Sigmoid colon (tissue), 6 donors: ENCODE measurements at regions not wholly inside any gene's neighbourhood (a gene's known extent, or its start where the extent isn't known, plus 50 kb on each side); places are given as distances from the start of the nearest gene placed in this dataset.

Experiments used
- DNase-seq: peaks from one replicate; pipeline ENCODE4 v3.0.0-alpha.2; 2019
- H3K27ac ChIP-seq, 4 donors: fragments of 200-600 bp; sonication (generic); one replicate each; pipeline ENCODE4 v1.5.1; 2016 to 2019; ENCODE audit warnings: mild to moderate bottlenecking in 1 of 4
- H3K27me3 ChIP-seq, 3 donors: fragments of 200-600 bp; sonication (generic); one replicate each; pipeline ENCODE4 v1.5.1; 2019; ENCODE audit warnings: mild to moderate bottlenecking in 1 of 3
- H3K36me3 ChIP-seq, 4 donors: fragments of 200-600 bp; sonication (generic); one replicate each; pipeline ENCODE4 v1.5.1; 2016 to 2019
- H3K4me1 ChIP-seq, 4 donors: fragments of 200-600 bp; sonication (generic); one replicate each; pipeline ENCODE4 v1.5.1; 2017 to 2019
- H3K4me3 ChIP-seq, 4 donors: fragments of 200-600 bp; sonication (generic); one replicate each; pipeline ENCODE4 v1.5.1; 2017 to 2019; ENCODE audit warnings: mild to moderate bottlenecking in 2 of 4, moderate library complexity in 1 of 4
- H3K9me3 ChIP-seq, 4 donors: fragments of 200-600 bp in 3 of 4; sonication (generic) in 3 of 4; one replicate each; pipeline versions ENCODE4 v1.5.1 to v1.6.1; 2013 to 2019
- CTCF ChIP-seq, 4 experiments: fragments of 450-650 bp in 3 of 4; fragments of 200-600 bp in 1 of 4; IDR thresholded peaks; one replicate each; pipeline ENCODE4 v1.5.1; 2016 to 2019; ENCODE audit warnings: antibody characterized with exemption in 4 of 4, mild to moderate bottlenecking in 3 of 4, moderate library complexity in 2 of 4
- EP300 ChIP-seq, 4 donors: sonication (generic); formaldehyde crosslinking; IDR thresholded peaks; one replicate each; pipeline ENCODE4 v1.6.1; 2017; ENCODE audit warnings: antibody characterized with exemption in 4 of 4
- POLR2A ChIP-seq, 2 donors: fragments of 450-650 bp; IDR thresholded peaks; one replicate each; pipeline ENCODE4 v1.6.1; 2016; ENCODE audit warnings: antibody characterized with exemption in 2 of 2, mild to moderate bottlenecking in 2 of 2, moderate library complexity in 2 of 2
- POLR2AphosphoS5 ChIP-seq, 4 donors: sonication (generic); formaldehyde crosslinking; IDR thresholded peaks; one replicate each; pipeline ENCODE4 v1.6.1; 2017; ENCODE audit warnings: antibody characterized with exemption in 4 of 4
- WGBS, 2 donors: extraction: QIAGEN DNeasy Blood & Tissue Kit; methylation state at CpG; one replicate each; pipeline ENCODE4 v1.1.7; 2013; 5-methylcytosine and 5-hydroxymethylcytosine counted together
- intact Hi-C: fragments of 100-400 bp; cut with DNase I; formaldehyde crosslinking; loops from one replicate; pipeline ENCODE4 v1.15.1; 2023
- donor health status: healthy with polysubstance abuse.
- donor health status: healthy.

- H3K4me1 ChIP-seq, result peaks cover 0 to 31% (median 29%) of the 10 kb centered on the region in 4 donors
- H3K36me3 ChIP-seq, result no peaks in the 10 kb centered on the region
- H3K4me3 ChIP-seq, result no peak overlapping the region
- H3K9me3 ChIP-seq, result no peaks in the 10 kb centered on the region
- TF ChIP-seq POLR2A (IDR thresholded peaks at IDR 0.05), result no peak
- TF ChIP-seq EP300 (IDR thresholded peaks at IDR 0.05), result no peak
- TF ChIP-seq POLR2AphosphoS5 (IDR thresholded peaks at IDR 0.05), result no peak
- TF ChIP-seq CTCF (IDR thresholded peaks at IDR 0.05), result no peak
- intact Hi-C loops, result no loop called here
- H3K27ac ChIP-seq, result no peak overlapping the region
- DNase-seq, result no peak
- no peaks in the 10 kb centered on the region for H3K27me3 ChIP-seq
- WGBS, 2 donors, result 94% methylated on average over 20 of the region's 20 CpGs
Measured at GRCh38 chr16:85526185-85526974, 86.7 kb upstream of the GSE1 start.

GRCh38 chr16:85527042-85527766 is 85.9 kb upstream of the GSE1 start:
- no peaks in the 10 kb centered on the region for H3K9me3 ChIP-seq
- H3K27me3 ChIP-seq, result no peaks in the 10 kb centered on the region
- no peak for TF ChIP-seq POLR2A (IDR thresholded peaks at IDR 0.05)
- no peak for TF ChIP-seq POLR2AphosphoS5 (IDR thresholded peaks at IDR 0.05)
- no peak for TF ChIP-seq EP300 (IDR thresholded peaks at IDR 0.05)
- no peak for TF ChIP-seq CTCF (IDR thresholded peaks at IDR 0.05)
- H3K4me1 ChIP-seq, result peaks cover 0 to 23% (median 21%) of the 10 kb centered on the region in 4 donors
- no peaks in the 10 kb centered on the region for H3K36me3 ChIP-seq
- H3K4me3 ChIP-seq, result no peak overlapping the region
- no peak for DNase-seq
- H3K27ac ChIP-seq, result no peak overlapping the region
- 89 to 91% methylated on average over 41 of the region's 41 CpGs for WGBS, 2 donors
- intact Hi-C loops, result no loop called here

- Histone ChIP-seq H3K27me3 (no peaks in the 10 kb centered on the region), H3K9me3 (no peaks in the 10 kb centered on the region)
- intact Hi-C loops, result no loop called here
Measured at GRCh38 chr16:85527767-85528297, 85.3 kb upstream of the GSE1 start.

More at GRCh38 chr16:85527767-85528297, 85.3 kb upstream of the GSE1 start:
- no peaks in the 10 kb centered on the region for H3K36me3 ChIP-seq
- no peak overlapping the region for H3K27ac ChIP-seq
- H3K4me3 ChIP-seq, result no peak overlapping the region
- H3K4me1 ChIP-seq, result peaks cover 0 to 17% (median 15%) of the 10 kb centered on the region in 4 donors
- 87 to 90% methylated on average over 11 of the region's 11 CpGs for WGBS, 2 donors
- TF ChIP-seq CTCF (IDR thresholded peaks at IDR 0.05), result no peak
- no peak for TF ChIP-seq POLR2A (IDR thresholded peaks at IDR 0.05)
- no peak for TF ChIP-seq EP300 (IDR thresholded peaks at IDR 0.05)
- TF ChIP-seq POLR2AphosphoS5 (IDR thresholded peaks at IDR 0.05), result no peak
- no peak for DNase-seq
